GM18511 (cell line): ENCODE measurements at regions not wholly inside any gene's neighbourhood (a gene's known extent, or its start where the extent isn't known, plus 50 kb on each side); places are given as distances from the start of the nearest gene placed in this dataset.

ENCODE experiments used
- ATAC-seq: cut with Tn5 transposase; IDR thresholded peaks from one replicate; pipeline ENCODE4 v1.9.1; 2021; ENCODE audit warnings: mild to moderate bottlenecking, moderate library complexity; ENCODE audit not compliant: unreplicated experiment

DNA sequence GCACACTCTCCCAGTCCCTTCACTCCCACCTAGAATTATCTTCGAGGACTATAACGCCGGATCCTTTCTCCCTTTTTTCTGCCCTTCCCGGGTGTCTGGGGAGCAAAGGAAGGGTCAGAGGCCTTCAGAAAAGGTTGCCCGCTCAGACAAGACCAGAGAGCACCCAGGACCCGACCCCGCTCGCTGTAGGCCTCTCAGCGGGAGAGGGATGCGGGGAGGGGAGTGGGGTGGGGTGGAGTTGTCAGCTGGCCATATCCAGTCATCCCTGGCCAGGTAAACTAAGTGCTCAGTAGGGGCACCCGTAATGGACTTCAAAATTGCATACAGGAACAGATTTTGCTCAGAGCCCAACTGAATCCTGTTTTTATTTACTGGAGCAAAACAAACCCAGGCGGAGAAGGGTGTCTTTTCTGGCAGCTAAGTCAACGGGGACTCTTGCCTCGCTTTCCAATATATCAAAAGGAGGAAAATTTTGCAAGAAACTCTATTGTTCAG lies 65.0 kb downstream of the NOL4 start:
- ATAC-seq, result no peak

DNA sequence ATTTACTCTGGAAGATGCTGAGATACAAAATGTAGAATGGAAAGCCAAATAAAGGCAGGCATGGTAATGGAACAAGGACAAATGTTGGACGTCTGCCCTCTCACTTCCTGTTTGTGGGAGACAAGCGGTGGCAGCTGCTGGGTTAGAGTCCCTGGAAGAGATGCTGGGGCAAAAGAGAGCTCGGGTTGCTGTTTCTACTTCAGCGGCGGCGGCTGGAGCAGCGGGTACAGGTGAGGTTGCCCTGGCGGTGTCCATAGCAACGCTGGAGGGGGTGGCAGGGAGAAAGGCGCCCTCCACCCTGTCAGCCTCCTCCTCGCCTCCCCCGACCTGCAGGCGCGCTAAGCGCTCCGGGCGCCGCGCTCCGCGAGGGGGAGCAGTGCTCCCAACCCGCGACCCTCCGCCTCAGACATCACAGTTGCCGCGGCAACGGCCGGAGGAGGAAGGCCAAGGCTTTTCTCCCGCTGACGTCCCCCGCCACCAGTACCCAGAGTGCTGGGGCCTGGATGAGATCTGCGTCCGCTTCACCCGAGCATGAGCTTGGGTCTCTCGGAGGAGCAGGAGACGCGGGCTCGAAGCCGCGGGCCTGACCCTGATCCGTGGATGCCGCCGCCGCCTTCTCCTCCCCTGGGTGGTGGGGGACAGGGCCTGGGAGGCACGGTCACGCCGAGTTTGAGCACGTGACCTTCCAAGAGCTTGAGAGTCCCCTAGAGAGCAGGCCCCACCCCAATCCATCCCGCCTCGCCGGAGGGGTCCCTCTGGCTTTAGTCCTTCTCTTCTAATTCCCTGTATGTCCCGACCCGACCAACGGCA lies 65.6 kb downstream of the NOL4 start:
- peak; percentile 61 for ATAC-seq

DNA sequence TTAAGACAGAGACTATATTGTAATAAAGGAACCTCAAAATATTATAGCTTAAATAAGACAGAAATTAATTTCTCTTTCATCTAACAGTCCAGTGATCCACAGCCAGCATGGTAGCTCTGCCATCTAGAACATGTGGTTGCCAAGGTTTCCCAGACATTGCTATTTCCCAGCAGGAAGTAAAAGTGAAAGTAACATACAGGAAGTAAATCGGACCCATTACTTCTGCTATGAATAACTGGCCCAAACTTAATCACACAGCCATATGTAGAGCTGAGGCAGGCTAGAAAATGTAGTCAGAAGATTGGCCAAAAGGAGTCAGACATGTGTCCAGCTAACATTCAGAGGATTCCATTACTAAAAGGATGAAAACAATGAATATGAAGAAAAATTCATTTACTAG lies 71.0 kb downstream of the NOL4 start:
- peak; percentile 81 for ATAC-seq

DNA sequence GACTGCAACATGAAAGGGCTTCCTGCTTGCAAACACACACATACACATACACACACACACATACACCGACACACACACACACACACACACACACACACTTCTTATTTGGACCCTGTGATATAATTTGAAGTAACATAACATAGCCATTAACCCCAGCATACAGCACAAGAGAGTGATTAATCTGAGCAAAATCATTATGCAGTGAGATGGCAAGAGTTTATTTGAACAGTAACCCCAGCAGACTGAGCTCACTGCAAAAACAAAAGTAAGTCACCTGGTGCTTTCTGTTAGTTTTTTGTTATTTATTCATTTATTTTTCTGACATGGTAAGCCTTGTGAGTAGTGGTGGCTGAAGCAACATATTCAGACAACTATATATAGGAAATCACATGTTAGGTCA lies 93.7 kb downstream of the NOL4 start:
- ATAC-seq, result no peak

DNA sequence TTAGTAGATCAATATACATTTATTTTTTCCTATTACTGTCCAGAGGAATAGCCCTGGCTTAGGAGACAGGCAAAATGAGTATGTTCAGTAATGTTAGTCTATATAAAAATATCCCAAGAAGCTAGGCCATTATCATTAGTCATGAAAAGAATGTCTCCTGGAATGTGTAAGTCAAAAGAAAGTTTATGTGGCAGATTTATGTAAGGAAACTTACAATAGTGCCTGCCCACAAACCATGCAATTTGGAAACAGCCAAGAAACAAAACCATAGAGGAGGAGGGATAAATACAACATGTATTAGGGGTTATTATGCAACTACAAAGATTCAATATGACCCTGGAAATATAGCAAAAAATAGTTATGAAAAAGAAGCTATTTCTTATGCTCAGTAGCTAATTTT lies 96.3 kb downstream of the NOL4 start:
- ATAC-seq, result no peak

DNA sequence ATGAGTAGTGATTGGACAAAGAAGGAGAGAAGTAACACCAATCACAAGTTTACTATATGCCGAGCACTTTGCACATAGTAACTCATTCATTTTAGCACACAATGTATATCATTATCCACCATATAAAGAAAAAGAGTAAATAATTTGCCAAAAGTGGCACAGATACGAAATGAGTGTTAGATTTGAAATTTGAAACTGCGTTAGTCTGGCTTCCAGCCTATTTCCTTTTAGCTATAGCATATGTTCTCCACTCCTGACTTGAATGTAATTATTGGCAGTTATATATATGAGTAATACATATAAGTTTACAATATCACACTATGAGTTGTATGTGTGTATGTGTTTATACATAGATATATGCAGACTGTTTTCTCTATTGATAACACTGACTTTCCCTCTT lies 98.6 kb downstream of the NOL4 start:
- no peak for ATAC-seq

DNA sequence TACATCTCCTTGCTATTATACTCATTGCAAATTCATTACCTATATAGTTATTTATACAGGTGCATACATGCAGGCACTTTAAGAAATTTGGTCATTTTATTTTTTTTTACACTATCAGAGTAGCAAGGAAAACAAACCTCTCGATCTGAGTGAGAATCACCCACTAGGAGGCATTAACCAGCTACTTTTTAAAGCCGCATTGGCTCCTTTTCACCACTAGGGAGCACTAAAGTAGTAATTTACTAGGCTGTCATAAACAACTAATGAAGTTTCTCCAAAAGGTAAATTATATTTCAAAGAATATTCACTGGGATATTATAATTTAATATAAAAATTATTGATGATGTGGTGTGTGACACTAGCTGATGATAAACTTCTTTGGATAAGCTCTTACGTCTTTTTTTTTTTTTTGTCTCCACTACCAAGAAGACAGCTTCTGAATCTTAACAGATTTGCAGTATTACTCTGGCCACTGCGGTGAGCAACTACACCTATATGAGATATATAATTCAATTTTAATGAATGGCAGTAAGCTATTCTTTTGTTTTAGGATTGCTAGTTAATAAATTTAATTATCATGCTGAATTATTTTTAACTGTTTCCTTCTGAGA lies 101.9 kb downstream of the NOL4 start:
- peak; percentile 95 for ATAC-seq

DNA sequence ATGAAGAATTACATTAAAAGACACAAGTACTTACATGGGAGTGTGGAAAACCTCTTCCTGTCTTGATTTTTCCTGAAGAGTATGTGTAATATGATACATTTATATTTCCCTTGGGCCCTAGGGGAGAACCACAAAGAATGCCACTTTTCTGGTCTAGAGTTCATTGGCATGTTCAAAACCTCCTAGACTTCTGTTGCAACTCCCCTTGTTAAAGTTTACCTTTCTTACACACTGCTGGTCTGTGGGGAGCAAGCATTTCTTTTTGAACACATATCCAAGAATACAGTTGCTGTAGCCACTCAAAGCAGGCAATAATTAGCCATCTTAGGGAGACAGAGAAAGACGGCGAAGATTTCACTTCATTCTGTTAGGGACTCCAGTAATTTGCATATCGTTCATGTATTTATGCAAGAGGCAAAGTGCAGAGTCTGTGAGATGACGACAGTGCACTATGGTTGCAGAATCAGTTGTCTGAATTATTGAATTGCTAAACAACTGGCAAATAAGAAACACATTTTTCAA lies 103.5 kb downstream of the NOL4 start:
- ATAC-seq, result no peak

DNA sequence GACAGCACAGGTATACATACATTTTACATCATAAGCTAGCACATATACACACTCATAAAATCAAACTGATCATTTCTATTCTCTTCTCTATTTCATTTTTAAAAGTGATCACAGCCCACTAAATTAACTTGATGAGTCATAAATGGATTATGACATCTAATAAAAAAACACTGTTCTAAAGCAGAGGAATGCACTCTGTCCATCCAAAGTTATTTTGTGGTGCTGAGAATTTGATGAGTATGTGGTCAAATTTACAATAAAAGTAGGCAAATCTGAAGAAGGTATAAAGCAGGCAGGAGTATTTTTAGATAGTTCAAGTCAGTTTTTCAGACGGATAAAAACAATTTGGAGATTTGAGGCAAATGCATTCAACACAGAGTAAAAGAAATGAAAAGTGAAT lies 104.4 kb downstream of the NOL4 start:
- ATAC-seq, result no peak

DNA sequence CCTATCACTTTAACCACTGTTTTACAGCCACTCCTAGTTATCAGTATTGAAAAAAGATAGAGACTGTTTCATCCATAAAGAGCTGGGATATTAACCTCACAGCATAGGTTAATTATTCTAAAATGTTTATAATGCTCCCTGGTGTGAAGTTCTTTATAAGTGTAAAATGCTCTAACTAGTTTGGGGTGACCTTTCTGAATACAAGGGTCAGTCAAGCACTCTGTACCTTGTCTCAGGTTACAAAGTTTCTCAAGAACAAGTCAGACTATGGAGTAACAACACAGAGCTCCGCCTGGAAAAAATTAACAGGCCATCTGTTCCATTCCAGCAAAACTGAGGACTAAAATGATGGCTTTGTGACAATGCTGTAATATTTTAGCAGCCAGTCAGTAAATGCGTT lies 107.4 kb downstream of the NOL4 start:
- ATAC-seq, result no peak

DNA sequence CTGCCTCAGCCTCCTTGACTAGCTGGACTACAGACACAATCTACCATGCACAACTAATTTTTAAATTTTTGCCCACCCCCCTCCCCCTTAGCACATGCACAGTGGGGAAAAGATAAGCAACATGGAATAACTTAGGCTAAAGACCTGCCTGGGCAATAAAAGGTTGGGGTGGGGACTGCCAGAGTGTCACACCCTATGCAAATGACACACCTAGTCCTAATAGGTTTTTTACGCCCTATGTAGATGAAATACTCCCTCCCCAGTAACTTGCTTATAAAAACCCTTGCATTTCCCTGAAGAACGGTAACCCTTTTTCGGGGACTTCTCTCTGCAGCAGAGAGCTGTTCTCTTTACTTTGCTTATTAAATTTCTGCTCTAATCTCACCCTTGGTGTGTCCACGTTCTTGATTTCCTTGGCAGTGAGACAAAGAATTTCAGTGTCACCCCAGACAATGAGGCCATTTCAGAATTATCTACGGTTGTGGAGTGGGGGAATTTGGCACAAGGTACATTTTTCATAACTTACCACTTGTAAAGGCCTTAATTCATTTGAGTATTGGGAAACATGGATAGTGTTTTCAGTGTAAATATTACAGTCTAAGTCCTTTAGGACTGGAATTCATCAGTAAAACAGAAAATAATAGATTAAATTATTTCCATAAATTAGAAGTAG lies 109.2 kb downstream of the NOL4 start:
- ATAC-seq, result no peak

DNA sequence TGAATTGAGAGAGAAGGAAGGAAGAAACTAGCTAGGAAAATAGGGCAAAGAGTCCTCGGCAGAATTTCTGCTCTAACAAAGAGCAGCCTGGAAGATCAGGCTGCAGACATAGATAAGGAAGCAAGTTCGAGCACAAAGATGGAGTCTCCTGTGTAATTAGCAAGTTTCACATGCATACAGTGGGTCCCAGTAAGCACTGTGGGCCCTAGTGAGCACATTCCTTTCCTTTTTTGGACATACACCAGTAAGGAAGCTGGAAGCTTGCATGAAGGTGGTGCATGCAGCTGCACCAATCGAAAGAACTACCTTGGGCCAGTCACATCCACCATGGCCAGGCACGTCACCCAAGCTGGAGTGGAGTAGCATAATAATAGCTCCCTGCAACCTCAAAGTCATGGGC lies 109.7 kb downstream of the NOL4 start:
- no peak for ATAC-seq

DNA sequence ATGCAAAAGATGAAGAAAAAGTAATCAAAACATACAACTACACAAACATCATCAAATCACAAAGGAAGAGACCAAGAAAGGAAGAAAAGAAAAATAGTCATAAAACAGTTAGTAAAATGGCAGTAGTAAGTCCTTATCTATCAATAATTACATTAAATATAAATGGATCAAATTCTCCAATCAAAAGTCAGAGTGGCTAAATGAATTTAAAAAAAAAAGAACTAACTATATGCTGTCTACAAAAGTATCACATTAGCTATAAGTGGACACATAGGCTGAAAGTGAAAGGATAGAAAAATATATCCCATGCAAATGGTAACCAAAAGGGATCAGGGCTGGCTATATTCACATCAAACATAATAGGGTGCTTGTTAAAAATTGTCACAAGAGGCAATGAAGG lies 116.5 kb downstream of the NOL4 start:
- ATAC-seq, result no peak

DNA sequence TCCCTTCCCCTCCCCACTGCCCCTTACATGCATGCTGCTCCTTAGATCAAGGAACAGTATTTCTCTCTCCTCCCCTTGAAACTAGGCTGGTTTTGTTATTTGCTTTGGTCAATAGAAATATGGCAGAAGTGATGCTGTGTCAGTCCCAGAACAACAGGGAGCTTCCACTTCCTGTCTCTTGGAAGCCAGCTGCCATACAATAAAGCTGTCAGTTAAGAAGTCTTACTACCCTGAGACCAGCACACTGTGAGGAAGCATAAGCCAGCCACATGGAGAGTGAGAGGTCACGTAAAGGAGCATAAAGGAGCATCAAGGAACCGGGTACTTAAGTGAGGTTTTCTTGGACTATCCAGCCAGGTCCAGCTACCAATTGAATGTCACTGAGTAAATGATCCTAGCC lies 126.6 kb downstream of the NOL4 start:
- ATAC-seq, result no peak

DNA sequence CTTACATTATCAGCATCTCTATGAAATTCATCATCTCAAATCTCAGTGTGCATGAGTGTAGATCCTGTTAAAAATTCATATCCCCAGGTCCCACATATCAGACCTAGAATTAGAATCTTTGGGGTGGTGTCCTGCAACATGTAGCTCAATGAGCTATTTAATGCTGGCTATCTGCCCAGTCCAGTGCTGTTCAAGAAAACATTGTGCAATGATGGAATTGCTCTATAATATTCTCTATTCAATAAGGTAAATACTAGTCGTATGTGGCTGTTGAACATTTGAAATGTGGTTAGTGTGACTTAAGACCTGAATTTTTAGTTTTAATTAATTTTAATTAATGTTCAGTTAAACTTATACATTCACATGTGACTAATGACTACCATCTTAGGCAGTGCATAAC lies 127.4 kb downstream of the NOL4 start:
- ATAC-seq, result no peak

DNA sequence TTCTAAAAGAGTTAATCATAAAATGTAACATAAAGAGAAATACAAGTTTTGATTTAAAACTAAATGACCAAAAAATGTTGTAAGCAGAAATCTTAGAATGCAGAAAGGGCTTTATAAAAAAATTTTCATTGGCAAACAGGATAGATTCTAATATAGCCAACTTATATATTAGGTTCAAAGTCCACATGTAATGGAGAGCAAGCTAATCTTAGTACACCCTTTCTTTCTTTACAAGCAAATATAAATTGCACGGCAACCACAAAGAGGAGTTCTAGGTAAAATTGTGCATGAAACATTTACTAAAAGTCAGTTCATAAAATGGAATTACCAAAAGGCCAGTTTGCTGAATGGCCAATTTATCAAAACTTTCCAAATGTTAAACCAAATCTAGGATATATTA lies 130.6 kb downstream of the NOL4 start:
- ATAC-seq, result no peak

DNA sequence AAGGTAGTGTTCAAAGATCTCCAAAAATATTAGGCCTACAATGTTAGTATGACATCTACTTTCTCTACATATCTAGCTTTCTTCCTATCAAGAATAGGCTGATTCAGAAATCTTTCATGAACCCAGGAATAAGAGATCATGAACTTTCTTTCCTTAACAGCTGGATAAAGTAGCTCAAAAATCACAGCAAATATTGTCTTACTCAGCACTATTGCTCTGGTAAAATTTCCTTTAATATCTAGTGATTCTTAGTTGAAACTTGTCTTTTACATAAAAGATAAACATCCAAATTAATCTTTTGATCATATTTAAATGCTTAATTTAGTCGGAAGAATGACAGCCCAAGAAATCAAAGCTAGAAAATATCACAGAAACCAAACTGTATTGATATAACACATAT lies 131.9 kb downstream of the NOL4 start:
- no peak for ATAC-seq

DNA sequence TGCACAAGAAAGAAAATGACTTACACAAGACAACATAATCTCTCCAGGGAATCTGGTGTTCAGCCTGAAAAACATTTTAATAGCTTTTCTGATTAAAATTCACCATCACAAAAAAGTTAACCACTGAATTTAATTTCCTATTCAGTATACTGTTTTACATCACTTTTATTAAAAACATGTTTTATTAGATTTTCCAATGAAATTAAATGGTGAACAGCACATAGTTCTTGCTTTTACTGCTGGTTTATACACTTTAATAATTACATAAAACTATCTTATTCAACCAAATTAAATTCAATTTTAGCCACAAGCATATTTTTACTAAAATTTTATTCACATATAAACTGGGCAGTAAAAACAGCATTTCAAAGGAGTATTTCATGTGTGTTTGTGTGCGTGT lies 138.3 kb downstream of the NOL4 start:
- ATAC-seq, result no peak

DNA sequence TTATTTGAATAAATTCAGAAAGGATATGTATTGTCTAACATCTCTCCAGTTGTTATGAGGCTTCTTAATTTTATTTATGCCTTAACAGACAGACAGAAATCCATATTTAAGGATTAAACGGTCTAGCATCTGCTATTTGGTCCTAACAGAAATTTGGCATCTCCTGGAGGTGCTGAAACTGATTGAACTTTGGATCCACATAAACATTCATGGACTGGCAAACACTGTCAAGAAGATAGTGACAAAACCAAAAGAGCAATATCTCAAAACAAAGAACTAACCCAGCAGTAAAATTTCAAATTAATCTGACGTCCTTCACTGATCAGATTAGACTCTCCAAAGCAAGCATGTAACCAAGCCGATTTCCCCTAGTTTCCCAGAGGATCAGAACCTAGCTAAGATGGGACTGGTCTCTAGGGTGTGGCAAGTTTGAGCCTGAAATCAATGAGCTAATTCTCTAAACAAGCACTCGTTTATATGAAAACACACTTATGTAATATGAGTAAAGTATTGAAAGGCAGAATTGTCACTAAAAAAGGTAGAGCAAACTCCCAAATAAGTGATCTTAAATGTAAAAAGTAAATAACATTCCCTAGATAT lies 139.5 kb downstream of the NOL4 start:
- ATAC-seq, result no peak

DNA sequence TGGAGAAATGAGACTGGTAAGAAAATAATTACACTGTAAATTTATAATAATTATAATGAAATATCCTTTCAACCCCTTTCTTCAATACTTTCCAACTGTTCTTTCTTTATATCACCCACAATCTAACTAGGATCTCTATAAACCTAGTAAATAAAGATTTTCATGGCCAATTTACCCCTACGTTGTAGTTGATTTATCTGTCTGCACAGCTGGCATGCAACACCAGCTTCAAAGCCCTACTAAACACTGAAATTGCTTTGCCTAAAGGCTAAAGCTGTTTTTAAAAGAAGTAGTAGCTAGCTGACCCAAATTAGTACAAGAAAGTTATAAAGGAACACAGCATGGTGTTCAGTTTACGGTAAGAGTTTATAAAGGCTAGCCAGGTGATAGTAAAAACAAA lies 140.1 kb downstream of the NOL4 start:
- no peak for ATAC-seq

DNA sequence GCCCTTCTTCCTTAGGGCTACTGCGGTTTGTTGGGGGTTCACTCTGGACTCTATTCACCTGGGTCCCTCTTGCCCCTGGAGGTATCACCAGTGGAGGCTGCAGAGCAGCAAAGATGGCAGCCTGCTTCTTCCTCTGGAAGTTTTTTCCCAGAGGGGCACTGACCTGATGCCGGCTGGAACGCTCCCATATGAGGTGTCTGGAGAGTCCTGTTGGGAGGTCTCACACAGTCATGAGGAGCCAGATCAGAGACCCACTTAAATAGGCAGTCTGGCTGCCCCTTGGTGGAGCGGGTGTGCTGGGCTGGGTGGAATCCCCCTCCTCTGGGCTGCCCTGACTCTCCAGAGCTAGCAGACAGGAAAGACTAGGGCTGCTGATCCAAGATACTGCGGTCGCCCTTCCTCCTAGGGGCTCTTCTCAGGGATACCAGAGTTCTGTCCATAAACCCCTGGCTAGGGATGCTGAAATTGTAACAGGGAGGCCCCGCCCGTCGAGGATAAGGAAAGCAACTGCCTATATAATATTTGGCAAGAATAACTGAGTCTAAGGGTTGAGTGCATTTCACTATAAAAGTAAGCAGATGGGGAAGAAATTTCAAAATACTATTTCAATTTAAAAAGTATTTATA lies 140.7 kb downstream of the NOL4 start:
- no peak for ATAC-seq
